ENCODE measurements at regions not wholly inside any gene's neighbourhood (a gene's known extent, or its start where the extent isn't known, plus 50 kb on each side); places are given as distances from the start of the nearest gene placed in this dataset.

DNA sequence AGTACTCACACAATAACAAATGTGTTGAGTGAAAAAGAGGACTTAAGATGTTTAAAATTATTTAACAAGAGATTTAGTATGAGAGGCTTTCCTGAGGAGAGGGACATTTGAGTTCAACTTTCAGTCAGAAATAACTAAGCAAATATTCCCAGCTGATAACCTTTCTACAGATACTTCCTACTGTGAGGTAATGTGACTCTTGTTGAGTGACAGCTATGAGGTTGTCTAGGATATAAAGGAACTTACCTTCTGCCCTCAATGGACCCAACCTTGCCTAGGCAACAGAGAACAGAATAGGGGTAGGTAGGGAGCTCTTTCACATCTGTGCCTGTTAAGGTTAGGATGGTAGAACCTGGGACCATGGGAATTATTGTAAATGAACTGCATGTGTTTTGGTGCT lies 54.7 kb downstream of the GLUD2 start:
- TF ChIP-seq CTCF (IDR thresholded peaks at IDR 0.05) (no peak), EP300 (IDR thresholded peaks at IDR 0.05) (no peak), POLR2A (IDR thresholded peaks at IDR 0.05) (no peak)
